GM23338 (cell line): ENCODE measurements at regions not wholly inside any gene's neighbourhood (a gene's known extent, or its start where the extent isn't known, plus 50 kb on each side); places are given as distances from the start of the nearest gene placed in this dataset.

Source experiments
- ATAC-seq: fragments of 200-7000 bp; cut with Tn5 transposase; 3 replicates; pipeline ENCODE4 v1.9.1; 2020
- DNase-seq: peaks from one replicate; pipeline ENCODE4 v3.0.0-alpha.2; 2015; ENCODE audit warnings: low spot score
- H2AFZ ChIP-seq: fragments of 200-600 bp; sonication (generic); 2 replicates; pipeline ENCODE4 v1.8.0; 2016; ENCODE audit warnings: antibody characterized with exemption, mild to moderate bottlenecking, moderate library complexity
- H3F3A ChIP-seq: fragments of 200-600 bp; sonication (generic); replicated peaks from 2 replicates; pipeline ENCODE4 v1.8.0; 2017; ENCODE audit warnings: antibody characterized with exemption, mixed run types, low read depth
- H3K27ac ChIP-seq: fragments of 200-600 bp; sonication (generic); 2 replicates; pipeline ENCODE4 v1.6.1; 2016; ENCODE audit warnings: low read depth
- H3K27me3 ChIP-seq: fragments of 200-600 bp; sonication (generic); 2 replicates; pipeline ENCODE4 v1.8.0; 2016; ENCODE audit warnings: mild to moderate bottlenecking, mixed run types, moderate library complexity; ENCODE audit not compliant: insufficient read depth
- H3K36me3 ChIP-seq: fragments of 200-600 bp; sonication (generic); 2 replicates; pipeline ENCODE4 v1.8.0; 2016; ENCODE audit warnings: mild to moderate bottlenecking; ENCODE audit not compliant: insufficient read depth
- H3K4me1 ChIP-seq: fragments of 200-600 bp; sonication (generic); 2 replicates; pipeline ENCODE4 v1.8.0; 2016; ENCODE audit warnings: mild to moderate bottlenecking, moderate library complexity; ENCODE audit not compliant: insufficient read depth
- H3K4me2 ChIP-seq: fragments of 200-600 bp; sonication (generic); 2 replicates; pipeline ENCODE4 v1.7.1; 2017; ENCODE audit warnings: mixed run types
- H3K4me3 ChIP-seq: fragments of 200-600 bp; sonication (generic); 2 replicates; pipeline ENCODE4 v1.6.1; 2016; ENCODE audit warnings: mixed run types
- H3K79me2 ChIP-seq: fragments of 200-600 bp; sonication (generic); replicated peaks from 2 replicates; pipeline ENCODE4 v1.8.0; 2017; ENCODE audit warnings: mild to moderate bottlenecking; ENCODE audit not compliant: insufficient read depth
- H3K9me2 ChIP-seq: fragments of 200-600 bp; sonication (generic); 2 replicates; pipeline ENCODE4 v1.8.0; 2017; ENCODE audit not compliant: insufficient read depth
- H4K20me1 ChIP-seq: fragments of 200-600 bp; sonication (generic); replicated peaks from 2 replicates; pipeline ENCODE4 v1.8.0; 2017; ENCODE audit warnings: mild to moderate bottlenecking; ENCODE audit not compliant: insufficient read depth
- H3K27ac Mint-ChIP-seq: 2 replicates; pipeline ENCODE4 v1.8.0; 2020; ENCODE audit warnings: inconsistent platforms, mild to moderate bottlenecking, moderate library complexity, mixed read lengths
- H3K27me3 Mint-ChIP-seq: 3 replicates; pipeline ENCODE4 v1.8.0; 2022; ENCODE audit warnings: low read depth, mild to moderate bottlenecking, moderate library complexity, mixed read lengths, inconsistent platforms; ENCODE audit not compliant: insufficient read depth, poor library complexity
- H3K36me3 Mint-ChIP-seq: 3 replicates; pipeline ENCODE4 v1.8.0; 2021; ENCODE audit warnings: low read depth, mild to moderate bottlenecking, inconsistent platforms, moderate library complexity, mixed read lengths
- H3K4me1 Mint-ChIP-seq: 3 replicates; pipeline ENCODE4 v1.8.0; 2020; ENCODE audit warnings: mild to moderate bottlenecking, inconsistent platforms, mixed read lengths
- H3K4me3 Mint-ChIP-seq: 3 replicates; pipeline ENCODE4 v1.8.0; 2021; ENCODE audit warnings: moderate library complexity, mild to moderate bottlenecking, inconsistent platforms, mixed read lengths
- H3K9me3 Mint-ChIP-seq: 3 replicates; pipeline ENCODE4 v1.8.0; 2020; ENCODE audit warnings: moderate library complexity, mild to moderate bottlenecking, inconsistent platforms, mixed read lengths
- CREB1 ChIP-seq: fragments of 250-450 bp; sonication (Bioruptor Pico); IDR thresholded peaks from 2 replicates; pipeline ENCODE4 v1.5.0; 2020; ENCODE audit warnings: low read depth, mild to moderate bottlenecking, moderate library complexity
- CTCF ChIP-seq, 2 experiments: fragments of 200-600 bp in 1 of 2; sonication (generic) in 1 of 2; conservative IDR thresholded peaks; 2 replicates each; pipeline versions ENCODE4 v1.5.1 to v1.6.1; 2016 to 2017; ENCODE audit warnings: antibody characterized with exemption in 2 of 2, low read depth in 2 of 2, mild to moderate bottlenecking in 2 of 2, moderate library complexity in 1 of 2
- ETS1 ChIP-seq: IDR thresholded peaks from 2 replicates; pipeline ENCODE4 v1.6.1; 2016; ENCODE audit warnings: antibody characterized with exemption
- EZH2 ChIP-seq: fragments of 200-600 bp; sonication (generic); IDR thresholded peaks from one replicate; pipeline ENCODE4 v1.8.0; 2017; ENCODE audit warnings: antibody characterized with exemption, mild to moderate bottlenecking, low read depth; ENCODE audit not compliant: unreplicated experiment
- EZH2phosphoT487 ChIP-seq: fragments of 200-600 bp; sonication (generic); IDR thresholded peaks from one replicate; pipeline ENCODE4 v1.8.1; 2018; ENCODE audit warnings: antibody characterized with exemption; ENCODE audit not compliant: unreplicated experiment
- JUNB ChIP-seq: IDR thresholded peaks from one replicate; pipeline ENCODE4 v1.6.1; 2016; ENCODE audit warnings: antibody characterized with exemption; ENCODE audit not compliant: unreplicated experiment
- NANOG ChIP-seq: IDR thresholded peaks from 2 replicates; pipeline ENCODE4 v1.6.1; 2016; ENCODE audit warnings: antibody characterized with exemption, borderline replicate concordance
- POLR2AphosphoS5 ChIP-seq: IDR thresholded peaks from 2 replicates; pipeline ENCODE4 v1.6.1; 2016; ENCODE audit warnings: antibody characterized with exemption, low read depth
- REST ChIP-seq: IDR thresholded peaks from one replicate; pipeline ENCODE4 v1.6.1; 2018; ENCODE audit warnings: antibody characterized with exemption; ENCODE audit not compliant: unreplicated experiment
- STAT1 ChIP-seq: IDR thresholded peaks from one replicate; pipeline ENCODE4 v1.6.1; 2016; ENCODE audit warnings: antibody characterized with exemption; ENCODE audit not compliant: unreplicated experiment
- ZNF114 ChIP-seq: fragments of 250-450 bp; sonication (Bioruptor Pico); IDR thresholded peaks from 2 replicates; pipeline ENCODE4 v1.5.0; 2020; ENCODE audit warnings: mild to moderate bottlenecking, moderate library complexity
- ZNF331 ChIP-seq: fragments of 250-450 bp; sonication (Bioruptor Pico); IDR thresholded peaks from 2 replicates; pipeline ENCODE4 v1.5.0; 2020; ENCODE audit warnings: low read depth, mild to moderate bottlenecking, moderate library complexity
- ZNF462 ChIP-seq: fragments of 250-450 bp; sonication (Bioruptor Pico); IDR thresholded peaks from 2 replicates; pipeline ENCODE4 v1.5.0; 2020; ENCODE audit warnings: mild to moderate bottlenecking, moderate library complexity

GRCh38 chr11:42555190-42555589, 756.6 kb upstream of the API5 start:
- Histone ChIP-seq H3F3A (no peaks in the 10 kb centered on the region), H3K4me2 (no peak overlapping the region), H2AFZ (no peak overlapping the region), H3K36me3 (no peaks in the 10 kb centered on the region), H3K27ac (no peak overlapping the region), H3K9me2 (peaks cover 3% of the 10 kb centered on the region; the same call in 1 of the 2 replicates), H3K4me1 (no peaks in the 10 kb centered on the region), H4K20me1 (no peaks in the 10 kb centered on the region), H3K27me3 (no peaks in the 10 kb centered on the region), H3K4me3 (no peak overlapping the region), H3K79me2 (no peaks in the 10 kb centered on the region)
- Mint-ChIP-seq H3K36me3 (0 out of 3 replicates have a peak, but pooled peaks cover 4% of the 10 kb centered on the region), H3K27me3 (no peaks in the 10 kb centered on the region), H3K4me3 (no peak overlapping the region), H3K9me3 (peaks cover 74% of the 10 kb centered on the region), H3K4me1 (no peaks in the 10 kb centered on the region), H3K27ac (no peak overlapping the region)
- ATAC-seq: no peak
- no peak for TF ChIP-seq ZNF331 (CRISPR knock-in tag)
- TF ChIP-seq ETS1: no peak
- no peak for TF ChIP-seq ZNF114 (CRISPR knock-in tag)
- TF ChIP-seq CREB1 (CRISPR knock-in tag): no peak
- no peak for TF ChIP-seq EZH2phosphoT487
- TF ChIP-seq STAT1: no peak
- no peak for TF ChIP-seq JUNB
- no peak for TF ChIP-seq EZH2
- no peak for TF ChIP-seq CTCF (conservative IDR thresholded peaks at IDR 0.05; ENCODE audit: low read depth in 2 of 2)
- no peak for TF ChIP-seq REST
- no peak for TF ChIP-seq POLR2AphosphoS5
- TF ChIP-seq ZNF462 (CRISPR knock-in tag): no peak
- TF ChIP-seq NANOG: no peak
- DNase-seq: no peak
